Omental fat pad (tissue), 3 donors: ENCODE measurements at regions not wholly inside any gene's neighbourhood (a gene's known extent, or its start where the extent isn't known, plus 50 kb on each side); places are given as distances from the start of the nearest gene placed in this dataset.

Source experiments
- ATAC-seq: fragments of 150-250 bp; one replicate; pipeline ENCODE4 v1.9.1; 2016; ENCODE audit warnings: mild to moderate bottlenecking, moderate library complexity; ENCODE audit not compliant: low FRiP score
- DNase-seq: peaks from one replicate; pipeline ENCODE4 v3.0.0-alpha.2; 2019; ENCODE audit warnings: low spot score
- TF ChIP-seq, protein P1 (sequence below), 3 donors: fragments of 450-650 bp; IDR thresholded peaks; one replicate each; pipeline ENCODE4 v1.5.1; 2016 to 2017; ENCODE audit warnings: antibody characterized with exemption in 3 of 3, mild to moderate bottlenecking in 3 of 3, moderate library complexity in 2 of 3

GRCh38 chr7:47724335-47724982 is 142.5 kb upstream of the TNS3 start:
- DNase-seq, result no peak
- no peak for ATAC-seq
- TF ChIP-seq, protein P1, sequence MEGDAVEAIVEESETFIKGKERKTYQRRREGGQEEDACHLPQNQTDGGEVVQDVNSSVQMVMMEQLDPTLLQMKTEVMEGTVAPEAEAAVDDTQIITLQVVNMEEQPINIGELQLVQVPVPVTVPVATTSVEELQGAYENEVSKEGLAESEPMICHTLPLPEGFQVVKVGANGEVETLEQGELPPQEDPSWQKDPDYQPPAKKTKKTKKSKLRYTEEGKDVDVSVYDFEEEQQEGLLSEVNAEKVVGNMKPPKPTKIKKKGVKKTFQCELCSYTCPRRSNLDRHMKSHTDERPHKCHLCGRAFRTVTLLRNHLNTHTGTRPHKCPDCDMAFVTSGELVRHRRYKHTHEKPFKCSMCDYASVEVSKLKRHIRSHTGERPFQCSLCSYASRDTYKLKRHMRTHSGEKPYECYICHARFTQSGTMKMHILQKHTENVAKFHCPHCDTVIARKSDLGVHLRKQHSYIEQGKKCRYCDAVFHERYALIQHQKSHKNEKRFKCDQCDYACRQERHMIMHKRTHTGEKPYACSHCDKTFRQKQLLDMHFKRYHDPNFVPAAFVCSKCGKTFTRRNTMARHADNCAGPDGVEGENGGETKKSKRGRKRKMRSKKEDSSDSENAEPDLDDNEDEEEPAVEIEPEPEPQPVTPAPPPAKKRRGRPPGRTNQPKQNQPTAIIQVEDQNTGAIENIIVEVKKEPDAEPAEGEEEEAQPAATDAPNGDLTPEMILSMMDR (IDR thresholded peaks at IDR 0.05), result no peak

- DNase-seq, result no peak
- TF ChIP-seq, protein P1 (IDR thresholded peaks at IDR 0.05), result no peak
- ATAC-seq, result no peak
These were observed 140.2 kb upstream of the TNS3 start for GRCh38 chr7:47722126-47722525.

DNA sequence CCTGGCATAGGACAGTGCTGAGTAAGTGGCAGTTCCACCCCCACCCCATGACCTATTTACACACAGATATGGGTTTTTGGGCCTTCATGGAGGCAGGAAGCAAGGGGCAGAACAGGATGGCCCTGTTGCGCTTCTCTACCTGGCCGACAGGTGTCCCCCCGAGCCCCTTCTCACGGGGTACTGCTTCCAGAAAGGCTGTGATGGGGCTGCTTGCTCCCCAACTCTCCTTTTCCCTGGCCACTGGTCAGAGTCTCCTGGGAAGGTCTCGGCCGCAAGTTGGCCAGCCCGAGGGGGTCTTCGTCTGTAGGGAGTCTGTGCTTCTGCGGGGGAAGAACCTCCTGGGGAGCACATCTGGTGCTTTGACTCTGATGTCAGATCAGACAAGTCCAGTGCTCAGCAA is 139.8 kb upstream of the TNS3 start:
- DNase-seq (no peak), ATAC-seq (no peak)
- TF ChIP-seq, protein P1 (IDR thresholded peaks at IDR 0.05), result no peak

- DNase-seq (no peak), ATAC-seq (no peak)
- TF ChIP-seq, protein P1 (IDR thresholded peaks at IDR 0.05), result no peak
These were observed 139.0 kb upstream of the TNS3 start for GRCh38 chr7:47720907-47721244.

DNA sequence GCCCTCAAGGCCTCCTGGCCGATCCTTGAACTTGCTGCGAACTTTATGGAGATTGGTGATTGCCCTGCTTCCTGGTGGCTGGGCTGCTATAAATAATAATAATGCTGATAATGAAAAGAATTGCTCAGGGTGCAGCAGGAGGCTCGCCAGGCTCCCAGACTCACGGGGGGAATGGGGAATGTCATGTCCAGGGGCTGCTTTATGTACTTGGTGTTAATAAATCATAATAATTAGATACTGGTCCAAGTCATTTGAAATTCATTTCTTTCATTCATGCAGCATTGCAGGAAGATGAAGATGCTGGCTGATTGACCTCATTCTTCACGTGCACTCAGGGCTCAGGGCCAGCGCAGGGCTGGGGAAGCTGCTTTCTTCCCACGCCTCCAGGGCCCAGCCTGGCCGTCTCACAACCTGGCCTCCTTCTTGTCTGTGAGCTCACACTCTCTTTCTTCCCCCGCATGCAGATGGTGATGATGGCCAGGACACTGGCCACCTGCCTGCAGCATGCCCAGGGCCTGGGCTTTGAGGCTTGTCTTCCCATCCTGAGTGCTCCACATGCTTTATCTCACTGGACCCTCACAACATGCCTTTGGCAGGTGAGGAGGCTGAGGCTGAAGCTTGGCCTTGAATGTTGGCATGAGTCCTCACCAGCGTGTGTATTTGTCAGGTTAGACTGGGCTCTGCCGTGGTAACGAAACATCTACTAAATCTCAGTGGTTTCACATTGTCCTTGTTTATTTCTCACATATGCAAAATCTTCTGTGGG is 138.4 kb upstream of the TNS3 start:
- ATAC-seq, result peak; percentile 81
- TF ChIP-seq, protein P1 (IDR thresholded peaks at IDR 0.05), result no peak

GRCh38 chr7:47719675-47720074 is 137.8 kb upstream of the TNS3 start:
- ATAC-seq (no peak), DNase-seq (no peak)
- TF ChIP-seq, protein P1 (IDR thresholded peaks at IDR 0.05), result no peak

More for the DNA sequence above, 138.4 kb upstream of the TNS3 start:
- DNase-seq, result no peak

DNA sequence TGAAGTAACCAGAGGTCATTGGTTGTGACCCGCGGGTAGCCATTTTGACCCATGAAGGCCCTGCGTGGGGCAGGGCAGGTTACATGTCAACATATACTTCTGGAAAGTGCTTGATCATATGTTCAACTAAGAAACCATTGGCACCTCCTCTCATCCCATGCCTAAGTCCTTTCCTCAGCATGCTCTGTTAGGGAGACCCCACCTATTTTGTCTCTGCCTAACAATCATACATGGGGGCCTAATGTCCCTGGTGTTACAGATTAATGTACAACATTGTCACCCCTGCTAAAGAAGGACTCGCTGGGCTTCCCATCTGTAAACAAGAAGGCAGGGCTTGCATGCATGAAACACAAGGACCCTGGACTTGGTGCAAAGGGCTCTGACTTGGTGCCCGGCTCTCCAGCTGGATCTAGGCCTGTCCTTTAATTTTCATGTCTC is 133.7 kb upstream of the TNS3 start:
- ATAC-seq (no peak), DNase-seq (no peak)
- TF ChIP-seq, protein P1 (IDR thresholded peaks at IDR 0.05), result no peak
